SK-N-SH (cell line): ENCODE measurements at regions not wholly inside any gene's neighbourhood (a gene's known extent, or its start where the extent isn't known, plus 50 kb on each side); places are given as distances from the start of the nearest gene placed in this dataset.

Source experiments
- CTCF ChIA-PET: fragments of 300-600, 350-600 bp; formaldehyde crosslinking; extraction: SDS; loops from one replicate; lab custom pipeline; 2021; lab: Yijun Ruan, JAX
- POLR2A ChIA-PET: fragments of 350-600 bp; sonication (Branson Sonifier 250); formaldehyde crosslinking; extraction: SDS; loops from one replicate; lab custom pipeline; 2020; ENCODE audit warnings: antibody characterized with exemption, inconsistent platforms; lab: Yijun Ruan, JAX
- DNase-seq: peaks from one replicate; pipeline ENCODE4 v3.0.0; 2012
- H2AFZ ChIP-seq: fragments of 200-600 bp; sonication (generic); 2 replicates; pipeline ENCODE4 v1.8.1; 2016; ENCODE audit warnings: antibody characterized with exemption, mild to moderate bottlenecking, low read depth
- H3F3A ChIP-seq: fragments of 200-600 bp; sonication (generic); replicated peaks from 2 replicates; pipeline ENCODE3; 2016; ENCODE audit warnings: antibody characterized with exemption, mild to moderate bottlenecking; ENCODE audit not compliant: insufficient read depth
- H3K27ac ChIP-seq, 2 experiments: fragments of 200-500 bp in 1 of 2; fragments of 200-600 bp in 1 of 2; sonication (Bioruptor generic) in 1 of 2; sonication (generic), shearing (Covaris generic) in 1 of 2; 2 replicates each; pipeline versions ENCODE4 v1.5.1 to v1.6.1; 2014 to 2016; ENCODE audit warnings: low read depth in 2 of 2, inconsistent platforms in 1 of 2, low read length in 1 of 2, mild to moderate bottlenecking in 1 of 2, mixed read lengths in 1 of 2
- H3K27me3 ChIP-seq: fragments of 200-600 bp; sonication (generic), shearing (Covaris generic); 2 replicates; pipeline ENCODE4 v1.6.1; 2016; ENCODE audit warnings: mixed run types; ENCODE audit not compliant: insufficient read depth
- H3K36me3 ChIP-seq, 2 experiments: fragments of 200-500 bp in 1 of 2; fragments of 200-600 bp in 1 of 2; sonication (Bioruptor generic) in 1 of 2; sonication (generic) in 1 of 2; replicated peaks in 1 of 2; 2 replicates each; pipeline versions ENCODE3 to v1.5.1; 2014 to 2016; ENCODE audit warnings: low read length in 1 of 2, mild to moderate bottlenecking in 1 of 2; ENCODE audit not compliant: insufficient read depth in 2 of 2, control insufficient read depth in 1 of 2
- H3K4me1 ChIP-seq, 2 experiments: fragments of 200-500 bp in 1 of 2; fragments of 200-600 bp in 1 of 2; sonication (Bioruptor generic) in 1 of 2; sonication (generic), shearing (Covaris generic) in 1 of 2; 2 replicates each; pipeline versions ENCODE4 v1.5.1 to v1.6.1; 2014 to 2016; ENCODE audit warnings: low read depth in 1 of 2, low read length in 1 of 2, mixed run types in 1 of 2; ENCODE audit not compliant: insufficient read depth in 2 of 2, control insufficient read depth in 1 of 2
- H3K4me2 ChIP-seq: fragments of 200-600 bp; sonication (generic), shearing (Covaris generic); 2 replicates; pipeline ENCODE4 v1.6.1; 2017; ENCODE audit warnings: mixed run types
- H3K4me3 ChIP-seq, 2 experiments: fragments of 200-500 bp in 1 of 2; fragments of 200-600 bp in 1 of 2; sonication (Bioruptor generic) in 1 of 2; sonication (generic), shearing (Covaris generic) in 1 of 2; 2 replicates each; pipeline versions ENCODE4 v1.5.1 to v1.8.1; 2014 to 2016; ENCODE audit warnings: low read depth in 2 of 2, inconsistent platforms in 1 of 2, low read length in 1 of 2, mild to moderate bottlenecking in 1 of 2, mixed read lengths in 1 of 2, moderate library complexity in 1 of 2
- H3K79me2 ChIP-seq: fragments of 200-600 bp; sonication (generic); 2 replicates; pipeline ENCODE4 v1.8.1; 2017; ENCODE audit warnings: mild to moderate bottlenecking; ENCODE audit not compliant: insufficient read depth
- H3K9ac ChIP-seq: fragments of 200-600 bp; sonication (generic); 2 replicates; pipeline ENCODE4 v1.6.1; 2017; ENCODE audit warnings: mixed run types
- H3K9me2 ChIP-seq: fragments of 200-600 bp; sonication (generic); 2 replicates; pipeline ENCODE4 v1.6.1; 2017; ENCODE audit warnings: mixed run types
- H3K9me3 ChIP-seq: fragments of 200-600 bp; sonication (generic); 2 replicates; pipeline ENCODE4 v1.6.1; 2017; ENCODE audit warnings: mixed run types, mild to moderate bottlenecking, moderate library complexity
- H4K20me1 ChIP-seq: fragments of 200-600 bp; sonication (generic); 2 replicates; pipeline ENCODE4 v1.6.1; 2017; ENCODE audit warnings: mild to moderate bottlenecking, mixed run types; ENCODE audit not compliant: insufficient read depth
- ELF1 ChIP-seq: IDR thresholded peaks from 2 replicates; pipeline ENCODE4 v1.4.0; 2012
- EP300 ChIP-seq, 2 experiments: IDR thresholded peaks; 2 replicates each; pipeline versions ENCODE4 v1.4.0 to v1.6.1; 2012; ENCODE audit warnings: borderline replicate concordance in 1 of 2, low read depth in 1 of 2, low read length in 1 of 2
- EZH2phosphoT487 ChIP-seq: fragments of 200-600 bp; sonication (generic); IDR thresholded peaks from 2 replicates; pipeline ENCODE4 v1.6.1; 2017; ENCODE audit warnings: low read depth, mixed run types, mild to moderate bottlenecking, antibody characterized with exemption, moderate library complexity, borderline replicate concordance
- FOSL2 ChIP-seq: IDR thresholded peaks from 2 replicates; pipeline ENCODE4 v1.4.0; 2012; ENCODE audit warnings: low read depth, mild to moderate bottlenecking, moderate library complexity, borderline replicate concordance
- FOXJ3 ChIP-seq: sonication (generic); formaldehyde crosslinking; IDR thresholded peaks from 2 replicates; pipeline ENCODE4 v1.5.1; 2020; ENCODE audit warnings: mild to moderate bottlenecking, missing genetic modification reagents
- FOXM1 ChIP-seq: IDR thresholded peaks from 2 replicates; pipeline ENCODE4 v1.4.0; 2012; ENCODE audit warnings: low read depth, mild to moderate bottlenecking
- GATA2 ChIP-seq: sonication (generic); formaldehyde crosslinking; IDR thresholded peaks from 2 replicates; pipeline ENCODE4 v1.5.0; 2020; ENCODE audit warnings: mild to moderate bottlenecking, missing genetic modification reagents
- JUND ChIP-seq: IDR thresholded peaks from 2 replicates; pipeline ENCODE4 v1.4.0; 2012
- MEF2A ChIP-seq: IDR thresholded peaks from 2 replicates; pipeline ENCODE4 v1.4.0; 2012; ENCODE audit warnings: low read depth, borderline replicate concordance
- MXI1 ChIP-seq: IDR thresholded peaks from 2 replicates; pipeline ENCODE4 v1.6.1; 2012; ENCODE audit warnings: mild to moderate bottlenecking, low read depth, low read length, improper control_type of control experiment
- RAD21 ChIP-seq: IDR thresholded peaks from 2 replicates; pipeline ENCODE4 v1.6.1; 2012; ENCODE audit warnings: mild to moderate bottlenecking, low read length
- RCOR1 ChIP-seq: fragments of 150-350 bp; IDR thresholded peaks from 2 replicates; pipeline ENCODE4 v1.6.1; 2017; ENCODE audit warnings: antibody characterized with exemption, low read length
- RFX5 ChIP-seq: IDR thresholded peaks from 2 replicates; pipeline ENCODE4 v1.6.1; 2012; ENCODE audit warnings: mild to moderate bottlenecking, improper control_type of control experiment, low read length
- SMC3 ChIP-seq: IDR thresholded peaks from 2 replicates; pipeline ENCODE4 v1.6.1; 2012; ENCODE audit warnings: low read depth, low read length, improper control_type of control experiment
- TCF12 ChIP-seq: IDR thresholded peaks from 2 replicates; pipeline ENCODE4 v1.4.0; 2012
- TEAD4 ChIP-seq: IDR thresholded peaks from 2 replicates; pipeline ENCODE4 v1.4.0; 2012; ENCODE audit warnings: mild to moderate bottlenecking, borderline replicate concordance; ENCODE audit not compliant: insufficient read depth
- YY1 ChIP-seq: IDR thresholded peaks from 2 replicates; pipeline ENCODE4 v1.4.0; 2012; ENCODE audit warnings: low read depth, mild to moderate bottlenecking
- WGBS: methylation state at CpG from one replicate; pipeline ENCODE4 v1.1.6; 2017; ENCODE audit warnings: low lambda C conversion rate; 5-methylcytosine and 5-hydroxymethylcytosine counted together
- TF ChIP-seq, protein P1 (sequence below): IDR thresholded peaks from 2 replicates; pipeline ENCODE4 v1.4.0; 2012; ENCODE audit warnings: low read depth, borderline replicate concordance
- TF ChIP-seq, protein P2 (sequence below): IDR thresholded peaks from 2 replicates; pipeline ENCODE4 v1.6.1; 2012; ENCODE audit warnings: mild to moderate bottlenecking, low read depth, low read length, moderate library complexity
- TF ChIP-seq, protein P3 (sequence below): IDR thresholded peaks from 2 replicates; pipeline ENCODE4 v1.4.0; 2012; ENCODE audit warnings: low read depth
- TF ChIP-seq, protein P4 (sequence below): fragments of 150-350 bp; IDR thresholded peaks from 2 replicates; pipeline ENCODE4 v1.6.1; 2017; ENCODE audit warnings: antibody characterized with exemption, low read length, low read depth, borderline replicate concordance

DNA sequence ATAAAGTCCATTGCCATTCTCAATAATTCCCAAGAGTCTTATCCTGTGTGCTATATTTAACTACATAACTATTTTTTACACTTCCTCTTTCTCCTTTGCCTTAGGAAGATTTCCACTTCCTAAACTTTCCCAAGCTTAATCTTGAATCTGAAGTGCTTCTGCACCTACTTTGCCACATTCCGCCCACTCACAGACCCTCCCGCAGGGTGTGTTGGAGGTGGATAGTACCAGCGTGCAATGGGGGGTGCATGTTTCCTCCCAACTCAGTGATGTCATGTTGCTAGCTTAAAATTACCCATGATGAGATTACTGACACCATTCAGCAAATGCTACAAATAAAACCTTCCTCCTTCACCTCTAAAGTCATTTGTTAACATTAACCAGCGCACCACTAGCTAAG is 460.2 kb downstream of the NR2F1-AS1 start:
- Histone ChIP-seq H3K9ac (no peak overlapping the region), H3K4me2 (no peak overlapping the region), H3K27me3 (no peaks in the 10 kb centered on the region), H3K4me1 (peaks cover 5 to 12% of the 10 kb centered on the region in 2 experiments; a peak in 2 of 4 replicates), H3K36me3 (no peaks in the 10 kb centered on the region), H3K9me2 (no peaks in the 10 kb centered on the region), H3K9me3 (no peaks in the 10 kb centered on the region), H2AFZ (no peak overlapping the region), H3K27ac (no peak overlapping the region), H3K79me2 (no peaks in the 10 kb centered on the region), H3F3A (peaks cover 3% of the 10 kb centered on the region), H3K4me3 (no peak overlapping the region), H4K20me1 (no peaks in the 10 kb centered on the region)
- DNase-seq, result no peak
- POLR2A ChIA-PET, result no interaction called here
- 98% methylated on average over 4 of the region's 4 CpGs for WGBS
- TF ChIP-seq, protein P1, sequence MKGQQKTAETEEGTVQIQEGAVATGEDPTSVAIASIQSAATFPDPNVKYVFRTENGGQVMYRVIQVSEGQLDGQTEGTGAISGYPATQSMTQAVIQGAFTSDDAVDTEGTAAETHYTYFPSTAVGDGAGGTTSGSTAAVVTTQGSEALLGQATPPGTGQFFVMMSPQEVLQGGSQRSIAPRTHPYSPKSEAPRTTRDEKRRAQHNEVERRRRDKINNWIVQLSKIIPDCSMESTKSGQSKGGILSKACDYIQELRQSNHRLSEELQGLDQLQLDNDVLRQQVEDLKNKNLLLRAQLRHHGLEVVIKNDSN, result no peak
- TF ChIP-seq YY1 (no peak), TCF12 (no peak), JUND (no peak), ELF1 (no peak), FOSL2 (no peak), EZH2phosphoT487 (no peak), EP300 (IDR thresholded peaks at IDR 0.05; ENCODE audit: borderline replicate concordance in 1 of 2, low read depth in 1 of 2, low read length in 1 of 2) (no peak), GATA2 (CRISPR knock-in tag) (no peak), TEAD4 (no peak)
- TF ChIP-seq, protein P2, sequence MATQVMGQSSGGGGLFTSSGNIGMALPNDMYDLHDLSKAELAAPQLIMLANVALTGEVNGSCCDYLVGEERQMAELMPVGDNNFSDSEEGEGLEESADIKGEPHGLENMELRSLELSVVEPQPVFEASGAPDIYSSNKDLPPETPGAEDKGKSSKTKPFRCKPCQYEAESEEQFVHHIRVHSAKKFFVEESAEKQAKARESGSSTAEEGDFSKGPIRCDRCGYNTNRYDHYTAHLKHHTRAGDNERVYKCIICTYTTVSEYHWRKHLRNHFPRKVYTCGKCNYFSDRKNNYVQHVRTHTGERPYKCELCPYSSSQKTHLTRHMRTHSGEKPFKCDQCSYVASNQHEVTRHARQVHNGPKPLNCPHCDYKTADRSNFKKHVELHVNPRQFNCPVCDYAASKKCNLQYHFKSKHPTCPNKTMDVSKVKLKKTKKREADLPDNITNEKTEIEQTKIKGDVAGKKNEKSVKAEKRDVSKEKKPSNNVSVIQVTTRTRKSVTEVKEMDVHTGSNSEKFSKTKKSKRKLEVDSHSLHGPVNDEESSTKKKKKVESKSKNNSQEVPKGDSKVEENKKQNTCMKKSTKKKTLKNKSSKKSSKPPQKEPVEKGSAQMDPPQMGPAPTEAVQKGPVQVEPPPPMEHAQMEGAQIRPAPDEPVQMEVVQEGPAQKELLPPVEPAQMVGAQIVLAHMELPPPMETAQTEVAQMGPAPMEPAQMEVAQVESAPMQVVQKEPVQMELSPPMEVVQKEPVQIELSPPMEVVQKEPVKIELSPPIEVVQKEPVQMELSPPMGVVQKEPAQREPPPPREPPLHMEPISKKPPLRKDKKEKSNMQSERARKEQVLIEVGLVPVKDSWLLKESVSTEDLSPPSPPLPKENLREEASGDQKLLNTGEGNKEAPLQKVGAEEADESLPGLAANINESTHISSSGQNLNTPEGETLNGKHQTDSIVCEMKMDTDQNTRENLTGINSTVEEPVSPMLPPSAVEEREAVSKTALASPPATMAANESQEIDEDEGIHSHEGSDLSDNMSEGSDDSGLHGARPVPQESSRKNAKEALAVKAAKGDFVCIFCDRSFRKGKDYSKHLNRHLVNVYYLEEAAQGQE, result no peak
- CTCF ChIA-PET, result interaction anchor here (0.8 kb wide), 1 partner anchor 19 kb away, joined by 3 read pairs; no protein-coding TSS in a partner anchor

DNA sequence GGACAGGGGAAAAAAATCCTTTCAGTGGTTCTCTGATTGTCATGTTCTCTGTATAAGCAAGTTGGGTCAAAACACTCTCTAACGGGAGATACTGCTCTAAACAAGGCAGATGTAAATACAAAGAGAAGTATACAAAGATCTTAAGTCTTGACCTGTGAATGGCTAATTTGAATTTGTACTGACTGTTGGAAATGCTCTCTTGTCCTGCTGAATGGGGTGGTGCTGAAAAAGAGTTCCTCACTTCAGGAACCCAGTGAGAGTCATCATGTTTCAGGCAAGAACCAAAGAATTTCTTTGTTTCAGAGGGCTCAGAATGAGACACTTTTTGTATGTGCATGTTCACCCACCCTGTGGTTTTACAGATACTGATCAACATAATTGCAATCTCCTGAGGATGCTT is 461.0 kb downstream of the NR2F1-AS1 start:
- no peak for DNase-seq
- H3K9ac ChIP-seq, result no peak overlapping the region
- H3K9me3 ChIP-seq, result no peaks in the 10 kb centered on the region
- no peaks in the 10 kb centered on the region for H3K27me3 ChIP-seq
- H3F3A ChIP-seq, result peaks cover 3% of the 10 kb centered on the region
- H3K4me3 ChIP-seq, result no peak overlapping the region
- H3K79me2 ChIP-seq, result no peaks in the 10 kb centered on the region
- TF ChIP-seq SMC3 (no peak), YY1 (no peak), MXI1 (no peak), RFX5 (no peak), MEF2A (no peak), FOXM1 (no peak), FOXJ3 (CRISPR knock-in tag) (no peak), RCOR1 (no peak), RAD21 (no peak)
- TF ChIP-seq, protein P3, sequence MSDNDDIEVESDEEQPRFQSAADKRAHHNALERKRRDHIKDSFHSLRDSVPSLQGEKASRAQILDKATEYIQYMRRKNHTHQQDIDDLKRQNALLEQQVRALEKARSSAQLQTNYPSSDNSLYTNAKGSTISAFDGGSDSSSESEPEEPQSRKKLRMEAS, result no peak
- TF ChIP-seq, protein P4, sequence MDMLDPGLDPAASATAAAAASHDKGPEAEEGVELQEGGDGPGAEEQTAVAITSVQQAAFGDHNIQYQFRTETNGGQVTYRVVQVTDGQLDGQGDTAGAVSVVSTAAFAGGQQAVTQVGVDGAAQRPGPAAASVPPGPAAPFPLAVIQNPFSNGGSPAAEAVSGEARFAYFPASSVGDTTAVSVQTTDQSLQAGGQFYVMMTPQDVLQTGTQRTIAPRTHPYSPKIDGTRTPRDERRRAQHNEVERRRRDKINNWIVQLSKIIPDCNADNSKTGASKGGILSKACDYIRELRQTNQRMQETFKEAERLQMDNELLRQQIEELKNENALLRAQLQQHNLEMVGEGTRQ, result no peak
- TF ChIP-seq, all 33 proteins: peak for 0
- H3K4me1 ChIP-seq, result peaks cover 3 to 12% of the 10 kb centered on the region in 2 experiments; a peak in 2 of 4 replicates
- ChIA-PET POLR2A (no interaction called here), CTCF (no interaction called here)
- H2AFZ ChIP-seq, result no peak overlapping the region
- H3K27ac ChIP-seq, result no peak overlapping the region
- 96% methylated on average over 1 of the region's 1 CpG for WGBS
- H3K4me2 ChIP-seq, result no peak overlapping the region
- H3K9me2 ChIP-seq, result no peaks in the 10 kb centered on the region
- no peaks in the 10 kb centered on the region for H3K36me3 ChIP-seq
- H4K20me1 ChIP-seq, result no peaks in the 10 kb centered on the region
